Stimulated activated naive B cell treated with anti-CD40 and anti-IgM and Interleukin-4, amounts not matched to agents 10 μg/mL and 1 μg/mL and 100 μg/mL, for 72 hours (primary cell): ENCODE measurements at regions not wholly inside any gene's neighbourhood (a gene's known extent, or its start where the extent isn't known, plus 50 kb on each side); places are given as distances from the start of the nearest gene placed in this dataset.
"Not testable (repeated sequence)": the region's sequence is repeated elsewhere in the genome, so short reads cannot be mapped to it uniquely, and the experiment has no call there.

Source experiments
- ATAC-seq, 2 donors: fragments of 150-1000 bp; cut with Tn5 transposase; replicated peaks; 2 replicates each; pipeline ENCODE4 v1.10.0; 2021; ENCODE audit warnings: moderate library complexity in 1 of 2
- DNase-seq: peaks from one replicate; pipeline ENCODE4 v3.0.0; 2021
- H3K27ac Mint-ChIP-seq: one replicate; pipeline ENCODE4 v1.8.0; 2022; ENCODE audit warnings: mild to moderate bottlenecking, mixed read lengths
- H3K27me3 Mint-ChIP-seq, 2 donors: one replicate each; pipeline ENCODE4 v1.8.0; 2022; ENCODE audit warnings: mixed read lengths in 2 of 2
- H3K36me3 Mint-ChIP-seq, 2 donors: one replicate each; pipeline ENCODE4 v1.8.0; 2022; ENCODE audit warnings: mixed read lengths in 2 of 2, mild to moderate bottlenecking in 1 of 2
- H3K4me1 Mint-ChIP-seq, 2 donors: one replicate each; pipeline ENCODE4 v1.8.0; 2022; ENCODE audit warnings: mixed read lengths in 2 of 2, mild to moderate bottlenecking in 1 of 2
- H3K4me3 Mint-ChIP-seq, 2 donors: one replicate each; pipeline ENCODE4 v1.8.0; 2022; ENCODE audit warnings: mild to moderate bottlenecking in 2 of 2, mixed read lengths in 2 of 2, moderate library complexity in 1 of 2
- H3K9me3 Mint-ChIP-seq, 2 donors: one replicate each; pipeline ENCODE4 v1.8.0; 2022; ENCODE audit warnings: mixed read lengths in 2 of 2, mild to moderate bottlenecking in 1 of 2

GRCh38 chr15:34491488-34491887, 53.9 kb upstream of the GOLGA8A start:
- peaks cover 6 to 21% of the 10 kb centered on the region in 2 donors for H3K4me1 Mint-ChIP-seq
- H3K4me3 Mint-ChIP-seq, H3K27ac Mint-ChIP-seq, ATAC-seq, DNase-seq, H3K36me3 Mint-ChIP-seq: not testable (repeated sequence)
- H3K27me3 Mint-ChIP-seq = peaks cover 47 to 70% of the 10 kb centered on the region in 2 donors
- H3K9me3 Mint-ChIP-seq = peaks cover 5 to 13% of the 10 kb centered on the region in 2 donors

- ATAC-seq (no peak), DNase-seq (no peak)
- no peak overlapping the region for H3K27ac Mint-ChIP-seq
- H3K4me3 Mint-ChIP-seq = peak overlapping the region in 1 of 2 donors; percentile 52
- H3K27me3 Mint-ChIP-seq = peaks cover 41 to 69% of the 10 kb centered on the region in 2 donors
- H3K4me1 Mint-ChIP-seq = peaks cover 5 to 15% of the 10 kb centered on the region in 2 donors
- H3K9me3 Mint-ChIP-seq = peaks cover 5 to 13% of the 10 kb centered on the region in 2 donors
- H3K36me3 Mint-ChIP-seq = peaks cover 0 to 4% of the 10 kb centered on the region in 2 donors
Measured at GRCh38 chr15:34490417-34491193, 53.0 kb upstream of the GOLGA8A start.

- not testable (repeated sequence) for H3K4me3 Mint-ChIP-seq, H3K27ac Mint-ChIP-seq, DNase-seq, ATAC-seq, H3K4me1 Mint-ChIP-seq, H3K36me3 Mint-ChIP-seq
- H3K9me3 Mint-ChIP-seq = peaks cover 5 to 13% of the 10 kb centered on the region in 2 donors
- peaks cover 42 to 71% of the 10 kb centered on the region in 2 donors for H3K27me3 Mint-ChIP-seq
Measured at GRCh38 chr15:34488973-34489959, 51.7 kb upstream of the GOLGA8A start.
